HG03354 (cell line): ENCODE measurements at regions not wholly inside any gene's neighbourhood (a gene's known extent, or its start where the extent isn't known, plus 50 kb on each side); places are given as distances from the start of the nearest gene placed in this dataset.

Source experiments
- ATAC-seq: cut with Tn5 transposase; IDR thresholded peaks from one replicate; pipeline ENCODE4 v1.9.1; 2021; ENCODE audit warnings: mild to moderate bottlenecking; ENCODE audit not compliant: unreplicated experiment, poor library complexity, severe bottlenecking

DNA sequence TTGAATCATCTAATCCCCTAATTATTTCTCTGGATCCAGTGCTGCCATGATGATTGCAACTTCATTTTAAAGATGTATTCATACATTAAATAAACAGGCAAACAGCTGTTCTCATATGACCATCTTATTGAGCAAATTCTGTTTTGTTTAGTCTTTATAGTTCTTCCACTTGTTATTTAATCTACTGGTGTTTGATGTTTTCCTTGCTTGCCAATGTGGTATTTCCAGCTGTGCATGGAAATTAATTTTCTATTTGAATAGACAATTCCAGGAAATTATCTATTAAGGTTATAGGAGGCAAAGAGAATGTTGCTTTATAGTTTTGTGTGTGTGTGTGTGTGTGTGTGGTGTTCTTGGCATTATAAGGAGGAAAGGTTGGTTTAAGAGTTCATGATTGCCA, 167.0 kb upstream of the PRPS1L1 start:
- no peak for ATAC-seq

DNA sequence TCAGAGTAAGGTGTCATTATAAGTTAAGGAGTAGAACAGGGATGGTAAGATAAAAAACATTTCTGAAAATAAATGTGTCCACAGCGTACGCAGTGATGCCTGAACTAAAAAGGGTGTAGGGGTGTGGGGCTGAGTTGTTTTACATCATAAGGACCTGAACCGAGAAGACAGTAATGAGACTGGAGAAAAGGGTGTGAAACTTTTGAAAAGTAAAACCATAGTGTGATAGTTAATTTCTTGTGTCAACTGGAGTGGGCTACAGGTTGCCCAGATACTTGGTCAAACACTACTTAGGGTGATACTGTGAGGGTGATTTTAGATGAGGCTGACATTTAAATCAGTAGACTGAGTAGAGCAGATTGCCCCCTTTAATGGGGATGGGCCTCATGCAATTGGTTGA, 169.0 kb upstream of the PRPS1L1 start:
- ATAC-seq, result no peak

DNA sequence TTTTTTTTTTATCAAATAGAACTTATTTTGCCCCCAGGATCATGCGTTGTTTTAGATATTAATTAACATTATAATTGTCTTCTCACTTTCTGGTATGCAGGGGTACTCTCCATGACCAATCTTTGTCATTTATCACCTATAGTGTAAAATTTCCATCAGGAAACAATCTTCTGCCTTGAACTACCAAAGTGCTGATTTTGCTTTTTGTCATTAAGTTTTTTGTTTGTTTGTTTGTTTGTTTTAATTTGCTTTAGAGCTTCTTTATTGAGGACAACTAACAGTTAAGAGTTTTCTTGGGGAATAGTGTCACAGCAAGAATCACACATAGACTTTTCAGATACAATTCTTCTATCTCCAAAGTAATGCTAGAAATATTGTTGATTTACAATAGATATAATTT, 171.2 kb upstream of the PRPS1L1 start:
- ATAC-seq, result no peak

DNA sequence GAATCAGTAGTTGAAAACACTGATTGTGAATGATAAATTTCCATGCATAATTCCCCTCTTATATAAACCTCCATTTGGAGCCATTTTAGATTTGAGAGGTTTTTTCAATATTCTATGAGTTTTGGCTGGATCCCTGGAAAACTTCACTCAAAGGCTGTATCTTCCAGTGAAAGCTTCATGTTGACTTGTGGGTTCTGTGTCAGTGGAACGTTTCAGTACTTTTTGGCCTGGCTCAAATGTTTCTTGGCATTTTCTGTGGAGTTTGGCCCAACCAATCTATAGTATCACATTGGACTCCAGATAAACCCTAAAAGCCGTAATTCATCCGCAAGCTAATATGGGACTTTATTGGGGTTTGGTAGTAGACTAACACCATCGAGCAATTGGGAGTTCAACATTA, 172.6 kb upstream of the PRPS1L1 start:
- no peak for ATAC-seq

DNA sequence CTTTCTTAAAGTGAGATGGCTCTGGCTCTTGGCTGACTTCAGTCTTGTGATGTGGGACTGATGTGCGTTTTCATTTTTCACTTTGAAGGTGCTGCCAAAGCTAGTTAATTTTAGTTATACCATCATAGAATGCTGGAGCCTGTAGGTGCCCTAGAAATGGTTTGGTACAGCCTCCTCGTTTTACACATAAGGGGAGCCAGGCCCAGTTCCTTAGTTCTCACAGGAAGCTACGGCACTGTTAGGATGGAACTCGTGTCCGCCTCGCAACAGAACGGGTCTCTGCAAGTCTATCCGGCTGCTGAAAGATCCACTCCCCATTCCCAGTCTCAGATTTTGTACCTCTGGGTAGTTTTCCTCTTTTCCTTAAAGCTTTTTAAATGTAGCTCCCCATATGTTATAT, 173.2 kb upstream of the PRPS1L1 start:
- no peak for ATAC-seq

DNA sequence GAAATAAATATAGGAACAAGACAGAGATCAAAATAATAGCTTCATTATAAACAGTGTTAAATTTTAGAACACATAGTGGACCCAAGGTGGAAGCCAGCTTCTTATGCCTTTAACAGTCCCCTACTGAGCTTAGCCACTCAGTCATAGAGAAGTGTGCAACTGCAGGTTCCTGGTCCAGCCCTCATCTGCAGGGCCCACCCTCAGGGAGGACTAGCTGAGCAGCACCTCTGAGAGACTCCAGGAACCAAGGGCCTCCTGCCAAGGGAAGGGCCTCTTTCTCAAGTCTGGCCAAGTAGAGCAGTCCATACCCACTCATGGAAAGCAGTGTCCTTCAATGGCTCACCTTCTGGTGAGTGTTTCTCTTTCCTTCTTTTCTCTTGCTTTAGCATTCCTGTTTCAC, 173.7 kb upstream of the PRPS1L1 start:
- ATAC-seq, result no peak

DNA sequence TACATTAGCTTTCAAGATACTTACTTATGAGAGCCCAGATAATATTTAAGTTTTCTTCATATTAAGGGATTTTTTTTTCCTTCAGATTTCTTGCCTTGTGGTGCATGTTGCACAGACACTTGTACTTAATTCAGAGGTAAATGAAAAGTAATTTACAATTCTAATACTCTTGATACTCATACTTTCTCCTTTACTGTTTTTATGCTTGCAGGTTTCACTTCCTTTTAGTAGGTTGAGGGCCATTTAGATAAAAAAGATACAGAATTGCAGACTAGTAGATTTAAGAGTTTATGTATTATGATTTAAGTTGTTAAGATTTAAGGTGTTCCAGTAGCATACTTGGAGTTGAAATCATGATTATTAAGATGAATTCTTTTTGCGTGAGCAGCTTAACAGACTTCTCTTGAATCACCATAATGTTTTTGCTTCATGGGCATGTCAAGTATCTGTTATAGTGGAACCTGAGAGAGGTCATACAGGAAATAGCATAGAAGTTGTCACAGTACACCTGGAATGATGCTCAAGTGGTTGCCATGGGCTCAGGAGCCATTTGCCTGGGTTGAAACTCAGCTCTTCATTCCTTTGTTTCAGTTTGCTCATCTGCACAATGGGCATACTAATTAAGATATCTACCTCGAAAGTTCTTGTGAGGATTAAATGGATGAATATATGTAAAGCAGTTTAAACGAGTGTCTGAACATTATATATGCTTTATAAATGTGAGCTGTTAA, 174.8 kb upstream of the PRPS1L1 start:
- peak; percentile 78 for ATAC-seq

DNA sequence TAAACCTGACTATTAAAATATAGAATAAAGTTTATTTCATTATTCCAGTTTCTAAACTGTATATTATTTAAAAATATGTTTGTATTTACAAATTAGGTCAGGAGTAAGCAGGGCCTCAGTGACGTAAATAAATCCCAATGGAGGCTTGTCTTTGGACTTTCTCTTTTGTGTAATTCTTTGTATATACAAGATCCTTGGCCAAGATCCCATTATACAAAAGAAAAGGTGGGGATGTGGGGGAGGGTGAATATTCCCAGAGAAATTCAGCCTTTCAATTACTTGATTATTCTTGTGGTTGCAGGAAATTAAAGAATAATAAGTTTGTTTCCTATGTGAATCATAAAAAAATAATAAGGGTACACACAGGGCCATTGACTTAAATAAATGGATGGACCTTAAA, 178.7 kb upstream of the PRPS1L1 start:
- ATAC-seq, result no peak

DNA sequence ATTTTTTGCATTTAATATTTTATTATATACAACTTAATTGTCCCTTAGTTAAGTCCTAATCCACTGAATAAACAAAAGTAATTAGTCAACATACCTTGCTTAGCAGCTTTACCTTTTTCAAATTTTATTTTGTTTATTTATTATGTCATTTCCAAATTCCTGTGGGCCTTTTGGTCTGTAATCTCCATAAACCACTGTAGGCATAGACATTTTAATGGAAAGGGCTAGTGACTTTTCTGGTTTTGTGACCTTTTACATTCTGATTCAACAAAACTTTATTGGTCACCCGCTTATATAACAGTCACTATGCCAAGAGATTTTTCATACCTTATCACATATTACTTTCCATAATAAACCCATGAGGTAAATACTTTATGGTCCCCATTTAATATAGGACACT, 181.3 kb upstream of the PRPS1L1 start:
- no peak for ATAC-seq

DNA sequence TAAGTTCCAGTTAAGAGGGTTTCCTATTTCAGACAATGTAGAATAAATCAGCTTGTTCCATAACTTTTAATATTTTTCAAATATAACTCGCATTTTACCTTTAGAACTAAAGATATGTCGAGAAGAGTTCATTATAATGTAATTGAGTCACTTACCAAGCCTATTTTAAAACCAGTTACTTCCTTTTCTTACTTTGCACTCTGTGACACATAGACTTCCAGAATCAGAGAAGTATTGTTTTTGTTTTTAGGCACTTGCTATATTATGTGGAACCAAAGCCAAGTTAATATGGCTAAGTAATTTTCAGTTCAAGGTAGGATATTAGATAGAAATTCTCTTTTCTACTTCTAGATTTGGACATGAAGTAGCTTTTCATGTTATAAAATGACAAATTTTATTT, 182.7 kb upstream of the PRPS1L1 start:
- ATAC-seq, result no peak

DNA sequence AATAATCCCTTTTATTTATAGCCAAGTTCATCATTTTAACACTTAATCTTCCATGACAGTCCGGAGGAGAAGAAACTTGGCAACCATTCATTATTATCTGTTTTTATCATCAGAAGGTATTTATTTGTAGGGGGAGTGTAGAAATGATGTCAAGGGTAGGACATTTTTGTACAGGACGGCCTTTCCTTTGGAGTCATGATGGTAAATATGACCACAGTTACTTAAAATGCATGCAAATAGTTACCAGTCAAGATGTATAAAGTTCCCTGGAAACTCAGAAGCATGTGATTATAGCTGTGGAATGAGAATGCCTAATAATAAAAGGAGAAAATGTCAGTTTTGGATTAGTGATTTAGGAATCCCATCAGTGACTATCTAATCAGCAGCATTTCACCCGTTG, 183.1 kb upstream of the PRPS1L1 start:
- ATAC-seq, result no peak

DNA sequence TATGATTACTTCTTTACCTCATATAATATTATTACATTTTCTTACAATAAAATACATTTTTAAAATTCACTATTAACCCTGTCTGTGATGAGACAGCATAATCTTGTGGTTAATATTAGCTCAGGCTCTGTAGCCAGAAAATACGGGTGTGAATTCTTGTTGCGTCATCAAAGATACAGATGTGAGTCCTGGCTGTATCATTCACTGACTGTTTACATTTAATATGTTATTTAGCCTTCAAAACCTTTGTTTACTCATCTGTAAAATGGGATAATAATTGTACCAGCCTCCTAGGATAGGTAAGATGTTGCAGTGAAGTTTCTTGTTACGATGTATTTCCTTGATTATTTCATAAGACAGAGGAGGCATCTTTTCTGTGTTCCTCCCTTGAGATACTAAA, 184.7 kb upstream of the PRPS1L1 start:
- ATAC-seq, result no peak

DNA sequence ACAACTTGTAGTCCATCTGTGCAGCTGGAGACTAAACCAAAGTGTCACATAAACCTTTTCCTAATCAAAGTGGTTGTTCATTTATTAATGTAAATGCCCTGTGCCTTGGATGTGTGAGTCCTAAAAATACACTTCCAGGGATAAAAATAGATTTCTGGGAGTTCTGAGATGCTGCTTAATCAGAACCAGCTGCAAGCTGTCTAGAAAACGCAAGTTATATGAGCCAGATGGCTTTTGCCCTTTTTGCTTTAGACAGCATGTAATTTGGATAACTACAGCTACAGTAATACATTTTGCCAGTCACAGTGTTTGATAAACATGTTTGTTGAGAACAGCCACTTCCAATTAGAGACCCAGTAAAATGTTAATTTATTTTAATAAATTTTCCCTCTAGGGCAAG, 185.1 kb upstream of the PRPS1L1 start:
- ATAC-seq, result no peak

DNA sequence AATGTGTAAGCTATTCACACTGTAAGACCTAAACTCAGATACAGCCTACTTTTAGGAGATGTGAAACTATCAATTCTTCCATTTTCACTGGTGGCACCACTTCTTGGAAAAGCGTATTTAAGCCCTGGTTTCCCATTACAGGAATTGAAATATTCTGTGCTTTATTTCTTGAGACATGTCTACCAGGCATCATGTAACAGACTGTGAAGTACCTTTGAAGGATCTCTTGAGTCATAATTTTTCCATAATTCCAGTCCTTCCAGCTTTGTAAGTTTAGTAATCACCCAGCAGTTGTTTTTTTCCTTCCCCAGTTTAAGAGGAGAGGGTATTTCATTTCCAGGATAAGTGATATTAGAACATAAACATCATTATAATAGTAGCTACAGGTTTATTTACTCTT, 186.0 kb upstream of the PRPS1L1 start:
- ATAC-seq, result no peak

DNA sequence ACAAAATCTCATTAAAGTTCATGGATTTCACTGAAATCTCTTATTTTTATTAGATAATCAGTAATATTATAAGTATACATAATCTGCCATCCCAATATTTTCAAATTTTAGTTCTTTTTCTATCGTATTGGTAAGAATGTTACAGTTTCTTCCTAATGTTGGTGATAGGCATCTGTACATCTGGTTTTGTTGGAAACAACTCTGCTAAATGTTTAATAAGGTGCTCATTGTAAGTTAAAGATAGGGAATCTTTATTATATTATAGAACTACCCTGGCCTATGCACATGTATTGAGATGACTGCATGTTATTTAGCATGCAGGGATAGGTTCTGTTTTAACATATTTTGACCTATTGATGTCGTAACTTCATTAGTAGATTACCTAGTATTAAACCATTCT, 188.6 kb upstream of the PRPS1L1 start:
- ATAC-seq, result no peak

DNA sequence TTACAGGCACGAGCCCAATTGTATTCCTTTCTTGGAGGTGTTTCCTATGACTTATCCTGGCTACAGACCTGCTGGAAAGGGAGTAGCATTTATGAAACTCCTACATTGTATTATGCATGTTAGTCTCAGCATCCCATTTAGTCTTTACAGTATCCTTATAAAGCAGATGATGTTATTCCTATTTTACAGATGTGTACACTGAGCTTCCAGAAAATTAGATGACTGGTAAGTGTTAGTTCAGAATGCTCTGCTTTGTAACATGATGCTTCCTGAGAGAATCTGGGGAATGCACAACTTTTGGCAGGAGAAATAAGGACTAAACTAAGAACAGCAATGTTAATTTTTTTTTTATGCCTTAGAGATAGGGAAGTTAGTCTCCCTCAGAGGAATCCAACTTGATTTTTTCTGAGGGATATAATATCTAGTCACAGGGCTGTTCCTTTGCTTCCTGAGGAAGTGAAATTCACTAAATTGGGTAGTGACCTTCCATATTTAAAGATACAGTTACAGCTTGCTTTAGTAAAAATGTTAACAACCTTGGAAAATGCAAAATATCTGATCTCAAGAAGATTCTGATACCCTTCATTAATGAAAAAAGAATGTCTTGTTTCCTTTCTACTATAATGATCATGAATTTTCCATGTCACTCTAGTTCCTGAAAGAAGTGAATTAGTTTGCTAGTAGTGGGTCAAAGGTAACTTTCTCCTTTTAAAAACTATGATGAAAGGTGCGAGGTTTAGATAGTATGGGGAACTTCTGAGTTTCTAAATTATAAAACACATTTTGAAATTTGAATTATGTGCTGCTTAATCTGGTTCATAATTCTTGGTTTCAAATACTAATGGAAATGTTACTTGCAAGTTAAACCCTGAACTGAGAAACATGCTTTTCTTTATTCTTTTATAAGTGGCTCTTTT, 194.0 kb upstream of the PRPS1L1 start:
- ATAC-seq, result no peak

DNA sequence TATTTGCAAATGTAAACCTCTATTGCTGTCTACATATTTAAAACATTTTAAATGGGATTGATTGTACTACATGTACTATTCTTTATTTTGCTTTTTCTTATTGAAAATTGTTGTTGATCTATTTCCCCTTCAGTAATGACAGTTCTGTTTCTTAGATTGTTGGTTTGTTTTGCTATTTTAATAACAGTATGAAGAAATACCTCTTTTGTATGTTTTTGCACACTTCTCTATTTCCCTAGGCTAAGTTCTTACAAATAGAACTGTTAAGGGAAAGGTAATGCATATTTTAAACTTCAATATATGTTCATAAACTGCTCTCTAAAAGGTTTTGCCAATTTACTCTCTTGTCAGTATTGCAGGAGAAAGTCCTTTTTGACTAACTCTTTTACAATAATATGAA, 195.0 kb upstream of the PRPS1L1 start:
- no peak for ATAC-seq

DNA sequence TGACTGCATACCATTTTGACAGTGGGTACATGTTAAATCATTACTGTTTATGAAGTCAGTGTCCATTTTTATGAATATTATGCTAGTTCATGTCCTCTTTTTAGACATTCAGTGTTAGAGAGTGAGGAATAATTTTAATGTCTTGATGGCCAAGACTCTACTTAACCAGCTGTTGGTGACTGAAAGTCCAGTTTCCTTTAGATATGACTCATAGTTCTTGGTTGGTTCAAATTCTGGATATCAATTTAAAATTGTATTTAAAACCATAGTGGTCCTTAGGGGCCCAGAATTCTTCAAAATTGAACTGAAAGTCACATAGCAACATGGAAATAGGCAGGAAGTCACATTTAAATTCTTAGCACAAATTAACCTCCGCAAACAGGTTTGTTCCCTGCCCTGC, 196.5 kb upstream of the PRPS1L1 start:
- peak; percentile 52 for ATAC-seq

DNA sequence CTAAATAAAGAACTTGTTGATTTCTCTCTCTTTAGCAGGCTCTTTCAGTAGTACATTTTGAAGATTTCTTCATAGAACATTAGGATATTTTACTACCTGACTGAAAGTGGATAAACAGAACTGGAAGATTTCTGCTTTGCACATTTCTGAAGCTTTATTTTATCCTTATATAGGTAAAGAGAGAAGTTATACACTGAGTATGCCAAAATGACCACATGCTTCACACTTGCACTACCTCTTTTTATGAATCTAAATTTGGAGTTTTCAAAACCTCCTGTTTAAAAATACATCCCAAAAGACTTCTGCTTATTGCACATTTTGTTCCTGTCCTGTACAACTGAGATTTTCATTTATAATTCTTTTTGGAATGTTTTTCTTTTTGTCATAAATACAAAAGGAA, 197.4 kb upstream of the PRPS1L1 start:
- no peak for ATAC-seq

DNA sequence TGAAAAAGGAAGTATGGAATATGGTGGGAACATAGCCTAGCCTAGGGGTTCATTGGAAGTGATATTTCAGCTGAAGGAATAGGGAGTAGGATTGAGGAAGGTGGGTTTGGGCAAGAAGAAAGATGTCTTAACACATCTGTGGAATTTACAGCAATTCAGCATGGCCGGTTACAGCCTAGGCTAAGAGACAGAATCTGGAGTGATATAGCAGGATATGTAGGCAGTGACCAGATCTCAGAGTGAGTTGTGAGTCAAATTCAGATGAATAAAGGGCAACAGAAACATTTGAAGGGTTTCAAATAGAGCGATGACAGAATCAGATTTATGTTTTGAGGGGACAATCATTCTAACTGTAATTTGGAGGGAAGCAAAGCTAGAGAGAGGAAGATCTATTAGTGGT, 199.0 kb upstream of the PRPS1L1 start:
- ATAC-seq, result no peak

DNA sequence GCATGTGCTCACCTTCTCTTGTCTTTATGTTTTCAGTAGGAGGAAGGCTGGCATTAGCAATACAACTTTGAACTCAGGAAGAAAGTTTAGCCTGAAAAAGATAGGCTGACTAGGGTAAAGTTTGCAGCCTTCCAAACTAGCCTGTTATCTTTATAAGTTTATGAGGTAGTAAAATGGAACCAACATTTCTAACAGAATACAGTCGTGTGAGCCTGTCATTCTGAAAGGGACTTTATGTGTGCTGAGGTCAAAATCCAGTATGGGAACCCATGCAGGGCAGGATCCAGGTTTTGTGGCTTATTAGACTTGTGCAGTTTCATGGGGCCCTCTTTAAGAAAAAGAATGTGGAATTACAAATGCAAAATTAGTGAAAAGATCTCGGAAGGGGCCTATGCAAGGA, 201.0 kb upstream of the PRPS1L1 start:
- no peak for ATAC-seq
